ENCODE measurements at regions not wholly inside any gene's neighbourhood (a gene's known extent, or its start where the extent isn't known, plus 50 kb on each side); places are given as distances from the start of the nearest gene placed in this dataset.
"Not testable (repeated sequence)": the region's sequence is repeated elsewhere in the genome, so short reads cannot be mapped to it uniquely, and the experiment has no call there.

DNA sequence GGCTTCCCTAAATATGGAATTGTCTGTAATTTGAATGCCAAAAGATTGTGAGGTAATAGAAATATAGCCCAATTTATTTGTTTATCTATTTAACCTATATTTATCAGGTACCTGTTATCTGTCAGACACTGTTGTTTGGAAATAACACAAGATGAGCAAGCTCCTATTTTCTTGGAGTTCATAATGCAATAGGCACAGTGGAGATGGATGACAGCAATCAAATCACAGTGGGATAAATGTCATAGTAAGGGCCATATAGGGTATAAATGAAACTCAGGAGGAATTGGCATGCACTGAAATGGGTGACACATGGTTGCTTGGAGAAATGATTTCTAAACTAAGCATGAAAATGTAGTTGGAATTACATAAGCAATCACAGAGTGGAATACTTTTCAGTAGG lies 761.8 kb upstream of the MBL2 start:
- Histone ChIP-seq H3K9ac (ENCODE audit: low read depth, low read length) (no peak overlapping the region), H3K9me3 (ENCODE audit: insufficient read depth, low read length, severe bottlenecking) (no peaks in the 10 kb centered on the region), H3K4me3 (ENCODE audit: low read depth in 1 of 2, low read length in 2 of 2) (no peak overlapping the region), H3K79me2 (ENCODE audit: insufficient read depth, low read length) (no peaks in the 10 kb centered on the region), H2AFZ (ENCODE audit: low read depth, low read length) (no peak overlapping the region), H3K36me3 (ENCODE audit: insufficient read depth, low read length) (no peaks in the 10 kb centered on the region), H4K20me1 (ENCODE audit: insufficient read depth, low read length) (no peaks in the 10 kb centered on the region), H3K4me1 (ENCODE audit: insufficient read depth, low read length) (no peaks in the 10 kb centered on the region), H3K4me2 (ENCODE audit: insufficient read depth, low read length) (no peak overlapping the region), H3K27ac (ENCODE audit: low read length) (no peak overlapping the region), H3K27me3 (ENCODE audit: insufficient read depth, low read length, poor library complexity) (no peaks in the 10 kb centered on the region)
- TF ChIP-seq EZH2 (IDR thresholded peaks at IDR 0.05; ENCODE audit: borderline replicate concordance, low read depth, low read length, severe bottlenecking) = no peak
- TF ChIP-seq, protein P1, sequence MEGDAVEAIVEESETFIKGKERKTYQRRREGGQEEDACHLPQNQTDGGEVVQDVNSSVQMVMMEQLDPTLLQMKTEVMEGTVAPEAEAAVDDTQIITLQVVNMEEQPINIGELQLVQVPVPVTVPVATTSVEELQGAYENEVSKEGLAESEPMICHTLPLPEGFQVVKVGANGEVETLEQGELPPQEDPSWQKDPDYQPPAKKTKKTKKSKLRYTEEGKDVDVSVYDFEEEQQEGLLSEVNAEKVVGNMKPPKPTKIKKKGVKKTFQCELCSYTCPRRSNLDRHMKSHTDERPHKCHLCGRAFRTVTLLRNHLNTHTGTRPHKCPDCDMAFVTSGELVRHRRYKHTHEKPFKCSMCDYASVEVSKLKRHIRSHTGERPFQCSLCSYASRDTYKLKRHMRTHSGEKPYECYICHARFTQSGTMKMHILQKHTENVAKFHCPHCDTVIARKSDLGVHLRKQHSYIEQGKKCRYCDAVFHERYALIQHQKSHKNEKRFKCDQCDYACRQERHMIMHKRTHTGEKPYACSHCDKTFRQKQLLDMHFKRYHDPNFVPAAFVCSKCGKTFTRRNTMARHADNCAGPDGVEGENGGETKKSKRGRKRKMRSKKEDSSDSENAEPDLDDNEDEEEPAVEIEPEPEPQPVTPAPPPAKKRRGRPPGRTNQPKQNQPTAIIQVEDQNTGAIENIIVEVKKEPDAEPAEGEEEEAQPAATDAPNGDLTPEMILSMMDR (IDR thresholded peaks at IDR 0.05; ENCODE audit: borderline replicate concordance, extremely low read depth, low read length, poor library complexity, severe bottlenecking) = no peak
- DNase-seq (no peak), ATAC-seq (ENCODE audit: insufficient read depth, low read depth) (no peak)

DNA sequence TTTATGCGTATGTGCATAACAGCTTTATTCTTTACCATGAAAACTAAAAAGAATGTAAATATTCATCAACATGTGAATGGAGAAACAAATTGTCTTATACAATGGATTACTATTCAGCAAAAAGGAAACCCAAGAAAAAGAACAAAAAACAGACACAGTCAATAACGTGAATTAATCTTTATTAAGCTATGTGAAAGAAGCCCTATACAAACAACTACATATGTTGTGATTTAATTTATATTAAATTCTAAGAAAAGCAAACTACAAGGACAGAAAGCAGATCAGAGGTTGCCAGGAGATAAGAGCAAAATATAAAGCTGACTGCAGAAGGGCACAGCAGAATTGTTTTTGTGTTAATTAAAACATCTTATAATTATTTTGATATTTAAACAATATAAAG lies 756.4 kb upstream of the MBL2 start:
- no peaks in the 10 kb centered on the region for H3K4me1 ChIP-seq (ENCODE audit: insufficient read depth, low read length)
- ATAC-seq (ENCODE audit: insufficient read depth, low read depth) (no peak), DNase-seq (no peak)
- no peaks in the 10 kb centered on the region for H4K20me1 ChIP-seq (ENCODE audit: insufficient read depth, low read length)
- H3K36me3 ChIP-seq (ENCODE audit: insufficient read depth, low read length) = no peaks in the 10 kb centered on the region
- H3K27me3 ChIP-seq (ENCODE audit: insufficient read depth, low read length, poor library complexity) = no peaks in the 10 kb centered on the region
- H3K4me2 ChIP-seq (ENCODE audit: insufficient read depth, low read length) = no peak overlapping the region
- H3K79me2 ChIP-seq (ENCODE audit: insufficient read depth, low read length) = no peaks in the 10 kb centered on the region
- TF ChIP-seq, protein P1 (IDR thresholded peaks at IDR 0.05; ENCODE audit: borderline replicate concordance, extremely low read depth, low read length, poor library complexity, severe bottlenecking) = no peak
- no peak for TF ChIP-seq EZH2 (IDR thresholded peaks at IDR 0.05; ENCODE audit: borderline replicate concordance, low read depth, low read length, severe bottlenecking)
- no peak overlapping the region for H3K9ac ChIP-seq (ENCODE audit: low read depth, low read length)
- no peak overlapping the region for H3K27ac ChIP-seq (ENCODE audit: low read length)
- no peak overlapping the region for H2AFZ ChIP-seq (ENCODE audit: low read depth, low read length)
- no peak overlapping the region for H3K4me3 ChIP-seq (ENCODE audit: low read depth in 1 of 2, low read length in 2 of 2)
- H3K9me3 ChIP-seq (ENCODE audit: insufficient read depth, low read length, severe bottlenecking) = no peaks in the 10 kb centered on the region

DNA sequence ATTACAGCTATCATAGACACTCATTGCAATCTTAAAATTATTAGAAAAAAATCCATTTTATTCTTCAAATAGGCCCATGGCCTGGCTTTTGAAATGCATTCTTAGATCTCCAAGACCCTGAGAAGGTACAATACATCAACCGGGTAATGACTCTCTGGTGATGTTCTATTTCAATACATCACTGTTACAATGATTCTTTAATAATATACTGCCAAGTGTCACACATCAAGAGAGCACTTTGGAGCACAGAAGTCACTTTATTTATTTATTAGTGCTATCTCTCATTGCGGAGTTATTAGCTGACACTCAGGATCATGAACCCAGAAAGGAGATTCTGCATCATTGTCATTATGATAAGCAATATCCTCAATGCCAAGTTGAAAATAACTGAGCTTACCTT lies 748.5 kb upstream of the MBL2 start:
- Histone ChIP-seq H3K9me3 (ENCODE audit: insufficient read depth, low read length, severe bottlenecking) (no peaks in the 10 kb centered on the region), H3K27ac (ENCODE audit: low read length) (no peak overlapping the region), H3K4me2 (ENCODE audit: insufficient read depth, low read length) (no peak overlapping the region), H2AFZ (ENCODE audit: low read depth, low read length) (no peak overlapping the region), H3K36me3 (ENCODE audit: insufficient read depth, low read length) (no peaks in the 10 kb centered on the region), H3K9ac (ENCODE audit: low read depth, low read length) (no peak overlapping the region), H4K20me1 (ENCODE audit: insufficient read depth, low read length) (no peaks in the 10 kb centered on the region), H3K4me1 (ENCODE audit: insufficient read depth, low read length) (no peaks in the 10 kb centered on the region), H3K79me2 (ENCODE audit: insufficient read depth, low read length) (no peaks in the 10 kb centered on the region), H3K4me3 (ENCODE audit: low read depth in 1 of 2, low read length in 2 of 2) (no peak overlapping the region), H3K27me3 (ENCODE audit: insufficient read depth, low read length, poor library complexity) (no peaks in the 10 kb centered on the region)
- DNase-seq = no peak
- no peak for TF ChIP-seq EZH2 (IDR thresholded peaks at IDR 0.05; ENCODE audit: borderline replicate concordance, low read depth, low read length, severe bottlenecking)
- TF ChIP-seq, protein P1 (IDR thresholded peaks at IDR 0.05; ENCODE audit: borderline replicate concordance, extremely low read depth, low read length, poor library complexity, severe bottlenecking) = no peak
- no peak for ATAC-seq (ENCODE audit: insufficient read depth, low read depth)

DNA sequence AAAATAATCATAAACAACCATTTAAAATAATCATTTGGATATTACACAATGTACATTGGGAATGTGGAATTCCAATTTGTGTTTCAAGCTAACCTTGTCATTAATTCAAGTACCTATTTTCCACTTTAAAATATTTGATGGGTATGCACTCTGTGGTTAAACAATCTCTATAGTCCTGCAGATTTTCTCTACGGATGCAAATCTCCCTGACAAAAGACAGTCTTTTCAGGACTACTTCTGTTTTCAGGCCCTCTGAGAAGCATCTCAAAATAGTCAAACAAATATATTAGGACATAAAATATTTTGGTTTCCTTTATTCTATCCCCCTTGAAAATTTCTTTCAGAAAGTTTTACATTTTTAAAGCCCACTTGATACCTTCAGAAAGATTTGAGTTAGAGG lies 735.6 kb upstream of the MBL2 start:
- TF ChIP-seq, protein P1 (IDR thresholded peaks at IDR 0.05; ENCODE audit: borderline replicate concordance, extremely low read depth, low read length, poor library complexity, severe bottlenecking) = no peak
- TF ChIP-seq EZH2 (IDR thresholded peaks at IDR 0.05; ENCODE audit: borderline replicate concordance, low read depth, low read length, severe bottlenecking) = no peak
- Histone ChIP-seq H3K9me3 (ENCODE audit: insufficient read depth, low read length, severe bottlenecking) (no peaks in the 10 kb centered on the region), H2AFZ (ENCODE audit: low read depth, low read length) (no peak overlapping the region), H3K79me2 (ENCODE audit: insufficient read depth, low read length) (no peaks in the 10 kb centered on the region), H3K27ac (ENCODE audit: low read length) (no peak overlapping the region), H3K4me3 (ENCODE audit: low read depth in 1 of 2, low read length in 2 of 2) (no peak overlapping the region), H3K36me3 (ENCODE audit: insufficient read depth, low read length) (no peaks in the 10 kb centered on the region), H3K9ac (ENCODE audit: low read depth, low read length) (no peak overlapping the region), H4K20me1 (ENCODE audit: insufficient read depth, low read length) (no peaks in the 10 kb centered on the region), H3K27me3 (ENCODE audit: insufficient read depth, low read length, poor library complexity) (no peaks in the 10 kb centered on the region), H3K4me2 (ENCODE audit: insufficient read depth, low read length) (no peak overlapping the region), H3K4me1 (ENCODE audit: insufficient read depth, low read length) (no peaks in the 10 kb centered on the region)
- ATAC-seq (ENCODE audit: insufficient read depth, low read depth) (no peak), DNase-seq (no peak)

DNA sequence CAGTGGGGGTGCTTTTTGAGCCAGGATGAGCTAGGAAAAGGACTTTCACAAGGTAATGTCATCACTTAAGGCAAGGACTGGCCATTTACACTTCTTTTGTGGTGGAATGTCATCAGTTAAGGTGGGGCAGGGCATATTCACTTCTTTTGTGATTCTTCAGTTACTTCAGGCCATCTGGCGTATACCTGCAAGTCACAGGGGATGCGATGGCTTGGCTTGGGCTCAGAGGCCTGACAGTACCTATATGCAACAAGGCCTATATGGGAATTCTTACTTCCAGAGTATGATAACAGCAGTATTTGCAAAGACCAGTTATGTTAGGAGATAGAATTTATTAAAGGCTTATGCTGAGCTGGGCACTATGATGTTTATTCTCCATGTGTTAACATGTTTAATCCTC lies 731.9 kb upstream of the MBL2 start:
- not testable (repeated sequence) for H3K4me2 ChIP-seq (ENCODE audit: insufficient read depth, low read length); H4K20me1 ChIP-seq (ENCODE audit: insufficient read depth, low read length); H2AFZ ChIP-seq (ENCODE audit: low read depth, low read length); H3K36me3 ChIP-seq (ENCODE audit: insufficient read depth, low read length); DNase-seq; H3K27ac ChIP-seq (ENCODE audit: low read length); H3K9me3 ChIP-seq (ENCODE audit: insufficient read depth, low read length, severe bottlenecking); H3K79me2 ChIP-seq (ENCODE audit: insufficient read depth, low read length); H3K27me3 ChIP-seq (ENCODE audit: insufficient read depth, low read length, poor library complexity); H3K9ac ChIP-seq (ENCODE audit: low read depth, low read length); ATAC-seq (ENCODE audit: insufficient read depth, low read depth); H3K4me1 ChIP-seq (ENCODE audit: insufficient read depth, low read length); H3K4me3 ChIP-seq (ENCODE audit: low read depth in 1 of 2, low read length in 2 of 2)
